ENCODE measurements at regions not wholly inside any gene's neighbourhood (a gene's known extent, or its start where the extent isn't known, plus 50 kb on each side); places are given as distances from the start of the nearest gene placed in this dataset.
"Not testable (repeated sequence)": the region's sequence is repeated elsewhere in the genome, so short reads cannot be mapped to it uniquely, and the experiment has no call there.

DNA sequence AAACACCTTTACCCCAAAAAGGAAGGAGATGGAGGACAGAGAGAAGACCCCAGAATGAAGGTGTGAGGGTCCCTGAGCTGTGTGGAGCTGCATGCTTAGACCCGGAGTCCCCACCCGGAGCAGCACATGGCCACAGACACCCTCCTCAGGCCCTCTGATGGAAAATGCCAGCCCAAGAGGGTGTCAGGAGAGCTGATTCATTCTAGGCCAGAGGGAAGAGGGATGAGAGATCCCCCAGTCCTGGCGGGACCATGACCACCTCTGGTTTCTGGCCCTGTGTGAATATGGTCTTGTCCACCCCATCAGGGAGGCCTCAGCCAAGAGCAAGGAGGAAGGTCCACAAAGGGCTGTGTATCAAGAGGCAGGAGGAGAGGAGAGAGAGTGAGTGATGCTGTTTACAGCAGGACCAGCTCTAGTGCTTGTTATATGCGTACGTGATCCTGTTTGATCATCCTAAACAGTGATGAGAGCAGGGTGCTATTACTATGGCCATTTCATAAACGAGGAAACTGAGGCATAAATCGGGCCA is 186.6 kb upstream of the HAAO start:
- DNase-seq (ENCODE audit: low spot score), result no peak

DNA sequence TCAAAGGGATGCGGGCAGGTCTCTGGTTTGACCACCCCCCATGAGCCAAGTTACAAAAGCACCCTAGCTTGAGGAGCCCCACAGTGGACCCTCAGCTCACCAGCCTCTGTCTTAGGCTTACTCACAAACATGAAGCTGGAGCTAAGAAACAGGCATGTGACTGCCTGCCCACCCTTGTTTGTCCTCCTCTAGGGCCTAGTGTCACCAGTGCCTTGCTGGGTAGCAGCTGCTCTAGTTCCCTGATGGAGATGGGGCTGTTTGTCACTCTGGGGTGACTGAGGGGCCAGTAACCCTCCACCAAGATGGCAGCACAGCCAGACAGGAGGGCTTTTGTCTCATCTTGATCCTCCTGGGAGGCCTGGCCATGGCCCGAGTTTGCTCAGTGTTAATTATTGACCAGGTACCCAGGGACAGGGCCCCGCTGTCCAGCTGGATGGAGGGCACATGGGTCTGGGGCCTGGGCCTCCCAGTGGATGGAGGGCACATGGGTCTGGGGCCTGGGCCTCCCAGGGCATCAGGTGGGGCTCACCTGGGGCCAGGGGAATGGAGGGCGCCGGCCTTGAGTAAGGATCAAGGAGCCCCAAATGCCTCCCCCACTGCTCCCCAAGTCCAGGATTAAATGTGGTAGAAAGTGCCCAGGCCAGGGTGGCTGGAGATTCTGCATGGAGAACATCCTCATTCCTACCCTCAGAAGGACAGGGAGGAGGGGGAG is 185.9 kb upstream of the HAAO start:
- no peak for DNase-seq (ENCODE audit: low spot score)

DNA sequence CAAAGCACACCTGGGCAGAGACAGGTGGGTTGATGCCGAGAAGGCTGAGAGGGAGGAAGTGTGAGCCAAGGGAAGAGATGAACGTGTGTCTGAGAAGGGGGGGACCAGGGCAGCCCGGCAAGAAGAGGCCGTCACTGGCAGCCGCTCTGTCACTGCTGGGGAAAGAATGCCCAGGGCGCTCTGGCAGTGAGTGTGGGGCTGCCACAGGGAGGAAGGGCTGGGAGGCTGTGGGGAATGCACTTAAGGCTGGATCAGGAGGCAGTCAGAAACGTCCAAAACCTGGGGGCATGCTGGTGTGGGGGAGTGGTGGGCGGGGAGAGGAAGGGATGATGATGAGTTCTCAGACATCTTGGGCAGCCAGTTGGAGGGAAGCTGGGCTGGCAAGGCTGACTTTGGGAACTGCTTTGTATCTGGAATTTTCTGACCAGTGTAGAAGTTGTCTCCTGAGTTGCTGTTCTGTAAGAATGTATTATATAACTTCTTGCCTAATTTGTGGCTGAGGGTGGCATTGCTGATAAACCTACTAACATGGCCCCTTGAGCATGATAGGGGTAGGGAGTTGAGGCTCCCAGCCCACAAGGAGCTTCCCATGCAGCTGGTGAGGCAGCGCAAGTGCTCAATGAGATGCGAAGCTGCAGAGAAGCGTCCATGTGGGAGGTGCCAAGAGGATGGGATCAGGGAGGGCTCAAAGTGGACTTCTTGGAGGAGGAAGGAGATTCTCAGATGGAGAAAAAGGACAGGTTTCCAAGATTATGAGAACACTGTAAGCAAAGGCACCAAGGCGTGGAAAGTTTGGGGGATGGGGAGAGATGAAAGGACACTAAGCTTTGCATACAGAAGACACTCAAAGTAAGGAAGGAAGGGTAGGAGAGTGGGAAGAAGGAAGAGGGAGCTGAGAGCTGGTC is 185.1 kb upstream of the HAAO start:
- DNase-seq (ENCODE audit: low spot score), result no peak

DNA sequence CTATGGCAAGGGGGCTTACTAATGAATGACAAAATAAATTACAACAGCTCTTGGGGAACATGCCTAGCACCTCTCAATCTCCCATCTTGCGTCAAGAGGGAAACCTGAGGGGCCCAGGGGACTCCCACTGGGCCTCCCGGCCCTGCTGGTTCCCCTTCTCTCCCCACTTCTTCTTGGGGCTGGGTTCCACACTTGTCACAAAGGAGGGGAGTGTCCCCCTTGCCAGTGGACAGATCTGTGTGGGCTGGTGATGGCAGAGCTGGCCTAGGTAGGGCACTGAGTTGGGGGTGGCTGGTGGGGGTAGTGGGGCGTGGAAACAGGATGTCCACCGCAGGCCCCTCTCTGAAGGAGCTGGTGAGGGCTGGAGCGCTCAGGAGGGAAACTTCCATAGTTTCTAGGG is 184.0 kb upstream of the HAAO start:
- no peak for DNase-seq (ENCODE audit: low spot score)

DNA sequence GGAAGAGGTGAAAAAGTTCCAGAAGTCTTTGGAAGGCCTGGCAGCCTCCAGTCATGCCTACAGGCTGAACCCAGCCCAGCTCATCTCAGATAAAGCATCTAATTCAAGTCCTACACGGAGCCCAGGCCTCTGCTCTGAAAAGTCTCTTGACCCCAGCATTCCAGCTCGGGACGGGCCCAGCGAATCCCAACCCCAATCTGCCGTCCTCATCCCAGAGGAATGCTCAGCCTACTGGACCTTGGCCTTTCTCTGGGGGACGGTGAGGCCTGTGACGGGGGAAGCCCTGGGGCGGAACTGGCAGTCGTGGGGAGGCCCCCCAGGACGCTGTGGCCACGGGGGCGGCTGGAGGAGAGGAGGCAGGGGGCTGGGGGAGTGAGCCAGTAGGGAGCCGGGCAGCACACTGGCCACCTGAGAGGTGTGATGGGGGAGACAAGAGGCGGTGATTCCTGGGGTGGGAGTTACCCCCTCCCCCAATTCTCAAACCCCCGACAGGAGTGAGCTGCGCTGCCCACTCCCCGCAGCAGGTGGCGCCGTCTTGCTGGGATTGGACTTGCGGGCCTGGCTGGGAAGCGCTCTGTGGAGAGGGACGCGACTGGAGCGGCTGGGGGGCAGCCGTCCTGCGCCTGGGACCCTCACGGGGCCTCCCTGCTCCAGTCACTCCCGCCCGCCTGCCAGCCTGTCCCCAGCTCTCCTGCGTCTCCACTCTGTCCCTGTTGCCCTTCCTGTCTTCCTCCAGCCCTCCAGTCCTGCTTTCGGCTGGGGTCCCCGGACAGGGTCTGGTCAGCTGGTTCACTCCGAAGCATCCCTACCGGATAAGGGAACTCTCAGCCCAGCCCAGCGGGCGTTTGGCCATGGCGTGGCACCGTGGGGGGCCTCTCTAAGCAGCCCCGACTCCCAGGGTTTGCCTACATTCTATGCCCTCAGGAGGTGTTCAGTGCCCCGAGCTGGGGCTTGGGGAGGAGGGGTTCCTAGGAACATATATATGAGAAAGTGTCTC is 182.6 kb upstream of the HAAO start:
- no peak for DNase-seq (ENCODE audit: low spot score)

DNA sequence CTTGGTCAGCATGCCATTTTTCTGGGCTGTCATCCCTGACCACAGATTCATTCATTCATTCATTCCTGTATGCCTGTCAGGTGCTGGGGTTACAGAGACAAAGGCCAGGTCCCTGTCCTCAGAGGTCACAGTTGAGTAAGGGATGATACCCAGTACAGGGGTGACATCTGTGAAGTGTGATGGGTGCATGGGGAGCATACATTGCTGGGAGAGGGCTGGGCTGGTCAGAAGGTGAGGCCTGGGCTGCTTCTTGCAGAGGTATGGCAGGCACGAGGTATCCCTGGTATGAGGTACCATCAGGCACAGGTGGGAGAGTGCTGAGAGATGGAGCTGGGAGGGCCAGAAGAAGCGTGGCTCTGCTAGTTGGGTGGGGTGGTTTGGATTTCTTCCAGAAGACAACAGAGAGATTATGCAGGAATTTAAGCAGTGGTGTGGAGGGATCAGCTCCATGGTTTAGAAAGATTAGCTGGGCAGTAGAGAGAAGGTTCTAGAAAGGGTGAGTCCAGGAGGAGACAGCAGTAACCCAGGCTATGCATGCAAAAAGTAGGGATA is 181.9 kb upstream of the HAAO start:
- no peak for DNase-seq (ENCODE audit: low spot score)

DNA sequence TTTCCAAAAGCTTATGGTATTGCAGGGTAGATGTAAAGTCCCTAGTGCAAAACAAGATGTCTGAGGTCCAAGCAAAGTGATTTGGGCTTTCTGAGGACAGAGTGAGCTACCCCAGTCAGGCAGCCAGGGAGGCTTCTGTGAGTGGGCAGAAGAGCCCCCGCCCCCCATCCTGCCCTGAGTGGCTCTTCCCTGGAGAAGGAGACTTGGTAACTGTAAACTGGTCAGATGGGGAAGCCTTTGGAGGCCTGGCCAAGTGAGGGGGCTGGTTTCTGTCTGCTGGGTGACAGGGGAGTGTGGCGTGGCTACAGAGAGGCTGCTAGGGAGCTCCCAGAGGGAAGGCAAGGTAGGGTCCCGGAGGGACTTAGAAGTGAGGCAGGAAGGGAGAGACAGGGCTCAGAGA is 181.3 kb upstream of the HAAO start:
- no peak for DNase-seq (ENCODE audit: low spot score)

DNA sequence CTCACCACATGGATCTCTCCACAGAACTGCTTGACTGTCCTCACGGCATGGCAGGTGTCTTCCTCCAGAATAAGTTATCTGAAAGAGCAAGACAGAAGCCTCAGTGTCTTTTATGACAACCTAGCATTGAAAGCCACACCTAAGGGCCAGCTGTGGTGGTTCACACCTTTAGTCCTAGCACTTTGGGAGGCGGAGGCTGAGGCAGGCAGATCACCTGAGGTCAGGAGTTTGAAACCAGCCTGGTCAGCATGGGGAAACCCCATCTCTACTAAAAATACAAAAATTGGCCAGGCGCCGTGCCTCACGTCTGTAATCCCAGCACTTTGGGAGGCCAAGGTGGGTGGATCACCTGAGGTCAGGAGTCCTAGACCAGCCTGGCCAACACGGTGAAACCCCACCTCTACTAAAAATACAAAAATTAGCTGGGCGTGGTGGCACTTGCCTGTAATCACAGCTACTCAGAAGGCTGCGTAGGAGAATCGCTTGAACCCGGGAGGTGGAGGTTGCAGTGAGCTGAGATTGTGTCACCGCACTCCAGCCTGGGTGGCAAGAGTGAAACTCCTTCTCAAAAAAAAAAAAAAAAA is 180.6 kb upstream of the HAAO start:
- DNase-seq (ENCODE audit: low spot score), result not testable (repeated sequence)

DNA sequence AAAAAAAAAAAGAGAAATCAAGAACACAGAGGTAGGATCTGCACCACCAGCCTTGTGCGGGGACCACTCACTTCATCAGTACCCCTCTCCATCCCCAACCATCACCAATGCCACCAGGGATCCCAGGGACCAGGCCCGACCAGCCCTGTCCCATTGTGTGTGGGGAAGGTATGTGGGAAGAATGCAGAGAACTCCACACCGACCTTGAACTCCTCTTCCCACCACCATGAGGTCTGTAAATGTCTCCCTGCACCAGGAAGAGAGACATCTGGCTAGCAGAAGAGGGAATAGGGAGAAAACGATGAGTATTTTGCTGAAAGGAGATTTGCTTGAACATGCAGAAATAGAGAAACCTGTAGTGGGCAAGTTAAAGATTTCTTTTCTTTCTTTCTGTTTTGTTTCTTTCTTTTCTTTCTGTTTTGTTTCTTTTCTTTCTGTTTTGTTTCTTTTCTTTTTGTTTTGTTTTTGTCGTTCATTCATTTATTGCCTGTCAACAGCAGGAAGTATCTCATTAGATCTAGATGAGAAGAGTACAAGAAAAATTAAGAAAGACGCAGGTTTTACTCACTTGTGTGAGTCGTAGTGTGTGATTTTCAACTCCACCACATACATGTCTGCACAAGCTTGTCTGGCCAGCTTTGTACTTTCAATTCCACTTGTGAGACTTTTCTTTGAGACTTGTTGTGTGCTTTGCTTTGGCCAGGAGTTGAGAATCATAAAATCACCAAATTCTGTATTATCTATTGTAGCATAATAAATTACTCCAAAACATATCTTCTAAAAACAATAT is 179.8 kb upstream of the HAAO start:
- DNase-seq (ENCODE audit: low spot score), result no peak

DNA sequence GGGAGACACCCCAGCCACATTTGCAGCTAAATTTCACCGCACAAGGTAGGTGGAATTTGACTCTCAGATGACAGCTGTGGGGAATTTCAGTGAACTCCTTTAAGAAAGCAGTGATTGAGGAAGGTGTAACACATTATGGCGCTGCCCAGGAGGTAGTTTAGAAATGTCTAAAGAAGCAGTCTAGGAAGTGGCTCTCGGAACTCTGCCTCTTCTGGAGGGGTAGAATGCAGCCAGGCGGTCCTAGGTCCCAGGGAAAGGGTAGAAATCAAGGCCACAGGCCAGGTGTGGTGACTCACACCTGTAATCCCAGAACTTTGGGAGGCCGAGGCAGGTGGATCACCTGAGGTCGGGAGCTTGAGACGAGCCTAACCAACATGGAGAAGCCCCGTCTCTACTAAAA is 179.0 kb upstream of the HAAO start:
- no peak for DNase-seq (ENCODE audit: low spot score)

DNA sequence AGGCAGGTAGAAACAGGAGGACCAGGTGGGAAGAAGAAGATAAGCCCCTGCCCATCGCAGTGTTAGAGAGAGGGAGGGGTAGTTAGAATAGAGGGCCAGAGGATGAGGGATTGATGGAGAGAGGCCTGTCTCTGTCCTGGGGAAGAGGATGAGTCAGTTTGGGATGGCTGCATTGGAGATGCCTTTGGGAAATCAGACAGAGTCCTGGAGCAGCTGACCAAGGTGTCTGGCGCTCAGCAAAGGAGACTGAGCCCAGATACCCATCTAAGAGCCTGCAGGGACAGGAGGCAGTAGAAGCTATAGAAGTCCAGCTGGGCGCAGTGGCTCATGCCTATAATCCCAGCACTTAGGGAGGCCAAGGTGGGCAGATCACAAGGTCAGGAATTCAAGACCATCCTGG is 177.8 kb upstream of the HAAO start:
- no peak for DNase-seq (ENCODE audit: low spot score)

DNA sequence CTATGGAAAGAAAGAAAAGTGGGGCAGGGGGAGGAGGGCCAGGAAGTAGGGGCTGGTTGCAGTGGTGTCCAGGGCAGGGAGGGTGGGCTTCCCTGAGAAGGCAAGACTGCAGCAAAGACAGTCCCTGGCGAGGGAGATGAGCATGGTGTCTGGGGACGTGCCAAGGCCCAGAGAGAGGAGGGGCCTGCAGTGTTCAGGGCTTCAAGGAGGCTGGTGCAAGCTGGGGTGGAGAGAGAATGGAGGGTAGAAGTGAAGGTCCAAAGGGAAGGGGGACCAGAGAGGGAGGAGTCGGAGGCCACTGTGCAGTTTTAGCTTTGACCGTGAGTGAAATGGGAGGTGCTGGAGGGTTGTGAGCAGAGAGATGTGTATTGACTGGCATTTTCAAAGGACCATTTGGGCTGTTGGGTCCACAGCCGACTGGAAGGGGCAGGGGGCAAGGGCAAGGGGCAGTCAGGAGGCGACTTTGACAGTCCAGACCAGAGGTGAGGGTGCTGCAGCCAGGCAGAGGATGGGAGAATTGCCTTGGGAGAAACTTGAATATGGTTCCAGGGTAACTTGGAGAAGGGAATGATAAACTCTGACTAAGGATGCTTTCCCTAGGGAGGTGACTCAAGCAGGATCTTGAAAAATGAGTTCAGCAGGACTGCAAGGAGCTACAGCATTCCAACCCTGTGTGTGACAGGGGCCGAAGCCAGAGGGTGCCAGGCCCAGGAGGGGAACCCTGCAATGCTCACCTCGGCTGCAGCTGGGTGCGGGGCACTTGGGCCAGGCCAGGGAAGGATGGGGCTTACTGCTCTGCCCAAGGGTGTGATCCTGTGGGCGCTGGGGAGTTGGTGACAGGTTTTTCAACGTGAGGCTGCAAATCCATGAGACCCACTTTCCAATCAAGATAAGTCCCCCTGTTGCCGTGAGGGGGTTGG is 177.1 kb upstream of the HAAO start:
- DNase-seq (ENCODE audit: low spot score), result no peak

DNA sequence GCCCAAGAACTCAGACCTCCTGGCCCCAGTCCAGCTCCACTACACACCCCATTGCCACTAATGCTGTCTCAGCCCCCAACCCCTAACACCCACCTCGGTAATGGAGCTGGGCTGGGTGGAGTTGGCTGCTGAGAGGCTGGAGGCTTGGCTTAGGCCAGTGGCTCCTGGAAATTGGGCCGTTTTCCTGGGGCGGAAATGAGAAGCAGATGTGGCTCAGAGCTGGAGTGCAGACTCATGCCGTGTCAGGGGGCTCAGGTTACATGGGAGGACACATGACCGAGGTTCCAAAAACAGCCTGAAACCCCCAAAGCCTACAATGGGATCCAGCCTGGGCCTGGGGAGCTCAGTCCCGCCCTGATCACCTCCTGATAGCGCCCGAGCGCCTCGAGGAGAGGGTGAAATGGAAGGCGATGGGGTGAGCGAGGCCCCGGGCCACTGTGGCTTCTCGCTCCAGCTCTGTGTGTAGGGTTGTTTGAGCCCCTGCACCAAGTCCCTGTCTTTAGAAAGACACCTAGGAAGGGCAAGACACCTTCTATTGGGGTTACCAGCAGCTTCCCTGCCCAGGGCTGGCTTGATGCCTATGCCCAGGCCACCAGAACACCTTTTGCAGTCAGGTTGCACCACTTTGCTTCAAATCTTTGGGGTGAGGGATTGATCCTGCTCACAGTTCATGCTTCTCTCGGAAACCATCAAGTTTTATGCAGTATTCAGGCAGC is 175.7 kb upstream of the HAAO start:
- DNase-seq (ENCODE audit: low spot score), result no peak

DNA sequence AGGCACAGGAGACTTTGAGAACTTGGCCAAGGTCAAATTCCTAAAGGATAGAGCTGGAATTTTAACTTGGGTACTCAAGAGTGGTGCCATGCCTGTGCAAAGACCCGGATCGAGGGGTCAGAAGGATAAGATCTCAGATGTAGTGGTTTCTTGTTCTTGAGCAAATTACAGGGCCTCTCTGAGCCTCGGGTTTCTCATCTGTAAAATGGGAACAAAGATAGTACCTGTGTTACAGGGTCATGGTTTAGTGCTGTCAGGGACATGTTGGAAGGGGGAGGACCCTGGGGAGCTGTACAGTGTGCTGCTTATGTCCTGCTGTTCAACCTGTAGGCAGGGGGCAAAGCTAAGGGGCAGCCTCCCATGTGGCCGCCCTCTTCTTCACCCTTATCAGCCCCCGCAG is 173.5 kb upstream of the HAAO start:
- no peak for DNase-seq (ENCODE audit: low spot score)

DNA sequence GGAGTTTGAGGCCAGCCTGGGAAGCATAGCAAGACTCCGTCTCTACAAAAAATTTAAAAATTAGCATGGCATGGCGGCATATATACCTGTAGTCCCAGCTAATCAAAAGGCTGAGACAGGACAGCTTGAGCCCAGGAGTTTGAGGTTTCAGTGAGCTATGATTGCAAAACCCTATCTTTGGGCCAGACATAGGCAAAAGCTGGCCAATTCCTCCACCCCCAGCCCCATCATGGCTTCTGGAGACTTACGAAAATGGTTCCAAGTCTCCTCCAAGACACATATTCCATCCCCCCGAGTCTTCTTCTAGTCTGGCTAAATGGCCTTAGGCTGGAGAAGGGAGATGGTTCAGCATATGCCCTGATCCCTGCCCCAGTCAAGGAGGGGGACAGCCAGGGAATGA is 172.8 kb upstream of the HAAO start:
- no peak for DNase-seq (ENCODE audit: low spot score)

DNA sequence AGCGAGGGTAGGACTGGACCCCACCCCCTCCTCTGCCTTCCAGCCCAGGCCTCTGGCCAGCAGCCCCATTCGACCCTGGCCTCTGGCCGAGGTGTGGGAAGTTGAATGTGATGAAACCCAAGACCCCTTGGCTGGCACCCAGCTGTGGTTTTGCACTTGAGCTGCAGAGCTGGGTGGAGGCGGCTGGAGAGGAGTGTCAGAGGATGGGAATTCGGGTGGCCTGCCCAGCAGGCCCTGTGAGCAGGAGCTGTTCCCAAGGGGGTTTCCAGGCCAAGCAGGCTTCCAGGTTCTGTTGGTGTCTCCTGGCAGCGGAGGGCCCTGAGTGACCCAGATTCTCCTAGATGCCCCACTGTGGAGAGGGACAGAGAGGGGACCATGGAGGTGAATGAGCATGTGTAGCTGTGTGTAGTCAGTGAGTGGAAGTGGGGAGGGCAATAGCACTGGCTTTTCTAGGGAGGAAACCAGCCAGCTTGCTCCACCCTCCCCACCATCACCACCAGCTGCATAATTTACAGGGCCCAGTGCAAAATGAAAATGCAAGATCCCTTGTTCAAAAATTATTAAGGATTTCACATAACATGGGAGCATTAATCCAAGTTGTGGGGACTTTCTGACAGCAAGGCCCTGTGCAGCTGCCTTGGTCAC is 172.2 kb upstream of the HAAO start:
- peak; percentile 92 for DNase-seq (ENCODE audit: low spot score)

DNA sequence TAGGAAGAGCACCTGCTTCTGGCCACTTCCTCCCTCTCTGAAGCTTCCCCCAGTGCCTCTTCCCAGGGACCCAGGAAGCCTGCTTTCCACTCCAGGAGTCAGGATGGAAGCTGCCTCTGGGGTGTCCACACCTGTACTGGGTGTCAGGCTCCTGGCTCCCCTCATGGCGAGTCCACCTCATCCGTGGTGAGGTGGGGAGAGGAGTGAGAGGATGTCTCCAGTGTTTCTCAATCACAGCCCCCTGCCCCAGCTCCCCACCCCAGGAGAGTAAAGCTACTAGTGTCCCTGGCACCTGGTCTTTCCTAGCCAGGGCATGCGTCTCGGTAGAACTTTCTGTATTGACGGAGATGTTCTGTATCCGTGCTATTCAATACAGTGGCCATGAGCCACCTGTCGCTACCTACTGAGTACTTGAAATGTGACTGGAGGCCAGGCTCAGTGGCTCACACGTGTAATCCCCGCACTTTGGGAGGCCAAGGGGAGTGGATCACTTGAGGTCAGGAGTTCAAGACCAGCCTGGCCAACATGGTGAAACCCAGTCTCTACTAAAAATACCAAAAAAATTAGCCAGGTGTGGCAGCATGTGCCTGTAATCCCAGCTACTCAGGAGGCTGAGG is 171.2 kb upstream of the HAAO start:
- no peak for DNase-seq (ENCODE audit: low spot score)
